22Rv1 (cell line): ENCODE measurements at regions not wholly inside any gene's neighbourhood (a gene's known extent, or its start where the extent isn't known, plus 50 kb on each side); places are given as distances from the start of the nearest gene placed in this dataset.

ENCODE experiments used
- ZFX ChIP-seq: fragments of 450-650 bp; IDR thresholded peaks from 2 replicates; pipeline ENCODE4 v1.6.1; 2017; ENCODE audit warnings: antibody characterized with exemption, borderline replicate concordance
- TF ChIP-seq, protein P1 (sequence below): fragments of 450-650 bp; IDR thresholded peaks from 2 replicates; pipeline ENCODE4 v1.5.1; 2017; ENCODE audit warnings: mild to moderate bottlenecking

- TF ChIP-seq, protein P1, sequence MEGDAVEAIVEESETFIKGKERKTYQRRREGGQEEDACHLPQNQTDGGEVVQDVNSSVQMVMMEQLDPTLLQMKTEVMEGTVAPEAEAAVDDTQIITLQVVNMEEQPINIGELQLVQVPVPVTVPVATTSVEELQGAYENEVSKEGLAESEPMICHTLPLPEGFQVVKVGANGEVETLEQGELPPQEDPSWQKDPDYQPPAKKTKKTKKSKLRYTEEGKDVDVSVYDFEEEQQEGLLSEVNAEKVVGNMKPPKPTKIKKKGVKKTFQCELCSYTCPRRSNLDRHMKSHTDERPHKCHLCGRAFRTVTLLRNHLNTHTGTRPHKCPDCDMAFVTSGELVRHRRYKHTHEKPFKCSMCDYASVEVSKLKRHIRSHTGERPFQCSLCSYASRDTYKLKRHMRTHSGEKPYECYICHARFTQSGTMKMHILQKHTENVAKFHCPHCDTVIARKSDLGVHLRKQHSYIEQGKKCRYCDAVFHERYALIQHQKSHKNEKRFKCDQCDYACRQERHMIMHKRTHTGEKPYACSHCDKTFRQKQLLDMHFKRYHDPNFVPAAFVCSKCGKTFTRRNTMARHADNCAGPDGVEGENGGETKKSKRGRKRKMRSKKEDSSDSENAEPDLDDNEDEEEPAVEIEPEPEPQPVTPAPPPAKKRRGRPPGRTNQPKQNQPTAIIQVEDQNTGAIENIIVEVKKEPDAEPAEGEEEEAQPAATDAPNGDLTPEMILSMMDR, result no peak
- no peak for TF ChIP-seq ZFX
These were observed 99.0 kb upstream of the HSD17B12 start for GRCh38 chr11:43581370-43582023.
